DOHH2 (cell line): ENCODE measurements at regions not wholly inside any gene's neighbourhood (a gene's known extent, or its start where the extent isn't known, plus 50 kb on each side); places are given as distances from the start of the nearest gene placed in this dataset.

Experiments
- H3F3A ChIP-seq: fragments of 200-600 bp; sonication (generic), shearing (Covaris generic); 2 replicates; pipeline ENCODE4 v1.6.0; 2016; ENCODE audit warnings: antibody characterized with exemption, mild to moderate bottlenecking; ENCODE audit not compliant: control insufficient read depth, insufficient read depth
- H3K27ac ChIP-seq: fragments of 200-600 bp; sonication (generic); 2 replicates; pipeline ENCODE4 v1.5.1; 2014; ENCODE audit warnings: low read depth, mild to moderate bottlenecking, low read length, moderate library complexity
- H3K27me3 ChIP-seq: fragments of 200-600 bp; sonication (generic); 2 replicates; pipeline ENCODE4 v1.6.1; 2014; ENCODE audit warnings: mild to moderate bottlenecking, low read length, mixed read lengths; ENCODE audit not compliant: control insufficient read depth
- H3K36me3 ChIP-seq: fragments of 200-600 bp; sonication (generic); 2 replicates; pipeline ENCODE4 v1.6.1; 2014; ENCODE audit warnings: mild to moderate bottlenecking, low read length, moderate library complexity, mixed read lengths; ENCODE audit not compliant: control insufficient read depth
- H3K4me1 ChIP-seq: fragments of 200-600 bp; sonication (generic); 2 replicates; pipeline ENCODE4 v1.6.1; 2014; ENCODE audit warnings: mild to moderate bottlenecking, low read length, mixed read lengths; ENCODE audit not compliant: control insufficient read depth
- H3K4me2 ChIP-seq: fragments of 200-600 bp; sonication (generic); 2 replicates; pipeline ENCODE4 v1.6.0; 2014; ENCODE audit warnings: mild to moderate bottlenecking, low read length, moderate library complexity
- H3K4me3 ChIP-seq: fragments of 200-600 bp; sonication (generic); 2 replicates; pipeline ENCODE4 v1.5.1; 2014; ENCODE audit warnings: mild to moderate bottlenecking, low read length, mixed read lengths
- H3K79me2 ChIP-seq: fragments of 200-600 bp; sonication (generic); 2 replicates; pipeline ENCODE4 v1.6.1; 2014; ENCODE audit warnings: mild to moderate bottlenecking, low read length, mixed read lengths; ENCODE audit not compliant: control insufficient read depth
- H3K9me2 ChIP-seq: fragments of 200-600 bp; sonication (generic); replicated peaks from 2 replicates; pipeline ENCODE4 v1.6.1; 2014; ENCODE audit warnings: mild to moderate bottlenecking, low read length, mixed read lengths; ENCODE audit not compliant: control insufficient read depth
- H3K9me3 ChIP-seq: fragments of 200-600 bp; sonication (generic); 2 replicates; pipeline ENCODE4 v1.6.1; 2014; ENCODE audit warnings: antibody characterized with exemption, low read length, mixed read lengths; ENCODE audit not compliant: control insufficient read depth, insufficient read depth
- H4K20me1 ChIP-seq: fragments of 200-600 bp; sonication (generic); 2 replicates; pipeline ENCODE4 v1.6.0; 2014; ENCODE audit warnings: low read depth, mild to moderate bottlenecking, antibody characterized with exemption, low read length, moderate library complexity; ENCODE audit not compliant: control insufficient read depth, insufficient read depth
- EZH2phosphoT487 ChIP-seq: fragments of 200-600 bp; sonication (generic); IDR thresholded peaks from 2 replicates; pipeline ENCODE4 v1.6.1; 2017; ENCODE audit warnings: borderline replicate concordance, mild to moderate bottlenecking, antibody characterized with exemption, low read length, moderate library complexity, mixed read lengths
- TF ChIP-seq, protein P1 (sequence below): fragments of 200-600 bp; sonication (generic); IDR thresholded peaks from one replicate; pipeline ENCODE4 v1.5.1; 2014; ENCODE audit warnings: antibody characterized with exemption, mild to moderate bottlenecking, low read depth, low read length; ENCODE audit not compliant: poor library complexity, severe bottlenecking

DNA sequence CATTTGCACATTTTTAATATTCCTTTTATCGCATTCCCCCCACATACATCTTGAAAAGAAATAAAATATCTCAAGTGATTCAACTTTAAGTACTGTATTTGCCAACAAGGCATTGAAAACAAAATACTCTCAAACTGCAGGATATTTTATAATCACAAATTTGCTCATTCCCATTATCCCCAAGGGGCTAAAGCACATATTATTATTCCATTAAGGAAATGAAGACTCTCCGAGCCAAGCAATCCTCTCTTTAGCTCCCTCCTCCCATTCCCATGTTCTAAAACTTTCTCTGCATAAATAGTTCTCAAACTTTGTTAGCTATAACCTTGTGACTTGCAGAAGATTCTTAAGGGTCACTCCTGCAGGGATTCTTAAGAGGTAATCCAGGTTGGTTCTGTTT, 436.8 kb downstream of the KCNJ2 start:
- no peaks in the 10 kb centered on the region for H3K9me3 ChIP-seq
- no peak for TF ChIP-seq EZH2phosphoT487
- TF ChIP-seq, protein P1, sequence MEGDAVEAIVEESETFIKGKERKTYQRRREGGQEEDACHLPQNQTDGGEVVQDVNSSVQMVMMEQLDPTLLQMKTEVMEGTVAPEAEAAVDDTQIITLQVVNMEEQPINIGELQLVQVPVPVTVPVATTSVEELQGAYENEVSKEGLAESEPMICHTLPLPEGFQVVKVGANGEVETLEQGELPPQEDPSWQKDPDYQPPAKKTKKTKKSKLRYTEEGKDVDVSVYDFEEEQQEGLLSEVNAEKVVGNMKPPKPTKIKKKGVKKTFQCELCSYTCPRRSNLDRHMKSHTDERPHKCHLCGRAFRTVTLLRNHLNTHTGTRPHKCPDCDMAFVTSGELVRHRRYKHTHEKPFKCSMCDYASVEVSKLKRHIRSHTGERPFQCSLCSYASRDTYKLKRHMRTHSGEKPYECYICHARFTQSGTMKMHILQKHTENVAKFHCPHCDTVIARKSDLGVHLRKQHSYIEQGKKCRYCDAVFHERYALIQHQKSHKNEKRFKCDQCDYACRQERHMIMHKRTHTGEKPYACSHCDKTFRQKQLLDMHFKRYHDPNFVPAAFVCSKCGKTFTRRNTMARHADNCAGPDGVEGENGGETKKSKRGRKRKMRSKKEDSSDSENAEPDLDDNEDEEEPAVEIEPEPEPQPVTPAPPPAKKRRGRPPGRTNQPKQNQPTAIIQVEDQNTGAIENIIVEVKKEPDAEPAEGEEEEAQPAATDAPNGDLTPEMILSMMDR = no peak
- no peaks in the 10 kb centered on the region for H3K27me3 ChIP-seq
- no peaks in the 10 kb centered on the region for H3K79me2 ChIP-seq
- no peaks in the 10 kb centered on the region for H3K4me1 ChIP-seq
- H3F3A ChIP-seq = no peaks in the 10 kb centered on the region
- no peaks in the 10 kb centered on the region for H4K20me1 ChIP-seq
- no peaks in the 10 kb centered on the region for H3K36me3 ChIP-seq
- no peak overlapping the region for H3K27ac ChIP-seq
- no peaks in the 10 kb centered on the region for H3K9me2 ChIP-seq
- no peak overlapping the region for H3K4me3 ChIP-seq
- no peak overlapping the region for H3K4me2 ChIP-seq

DNA sequence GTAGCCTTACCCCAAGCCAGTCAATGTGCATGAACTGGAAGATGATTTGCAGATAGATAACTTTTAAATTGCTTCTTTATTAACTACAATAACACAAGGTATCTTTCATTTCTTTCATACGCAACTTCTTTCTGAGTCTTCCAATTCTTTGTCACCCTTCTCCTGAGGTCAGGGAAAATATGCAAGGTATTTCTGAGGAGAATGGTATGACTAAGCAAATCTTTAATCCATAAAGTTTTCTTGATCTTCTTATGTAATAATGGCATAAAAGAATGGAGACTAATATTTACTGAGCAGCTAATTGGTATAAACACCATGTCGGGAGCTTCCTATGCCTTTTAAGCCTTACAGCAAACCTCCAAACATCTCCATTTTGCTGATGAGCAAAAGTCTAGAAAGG, 438.9 kb downstream of the KCNJ2 start:
- TF ChIP-seq, protein P1 = no peak
- TF ChIP-seq EZH2phosphoT487 = no peak
- Histone ChIP-seq H3K36me3 (no peaks in the 10 kb centered on the region), H3K9me3 (no peaks in the 10 kb centered on the region), H3K79me2 (no peaks in the 10 kb centered on the region), H3K4me3 (no peak overlapping the region), H4K20me1 (no peaks in the 10 kb centered on the region), H3K4me1 (no peaks in the 10 kb centered on the region), H3K27ac (no peak overlapping the region), H3K27me3 (no peaks in the 10 kb centered on the region), H3K4me2 (no peak overlapping the region), H3K9me2 (no peaks in the 10 kb centered on the region), H3F3A (no peaks in the 10 kb centered on the region)

DNA sequence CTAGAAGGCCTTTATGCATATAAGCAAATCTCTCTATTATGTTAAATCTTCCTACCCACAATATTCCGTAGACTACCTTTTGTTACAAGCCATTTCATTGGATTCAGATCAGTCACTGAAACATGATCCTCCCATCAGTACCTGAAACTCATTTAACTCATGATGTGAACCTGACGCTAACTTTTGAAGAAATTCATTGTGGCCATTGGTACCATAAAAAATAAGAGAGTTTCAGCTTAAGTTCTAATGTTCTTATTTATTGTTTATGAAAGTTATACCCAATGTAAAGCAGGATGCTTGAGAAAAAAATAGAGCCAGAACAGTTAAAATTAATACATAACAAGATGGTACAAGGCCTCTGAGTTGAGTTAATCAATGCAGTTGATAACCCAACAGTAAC, 439.6 kb downstream of the KCNJ2 start:
- no peaks in the 10 kb centered on the region for H3F3A ChIP-seq
- no peaks in the 10 kb centered on the region for H3K9me3 ChIP-seq
- H3K9me2 ChIP-seq = no peaks in the 10 kb centered on the region
- no peaks in the 10 kb centered on the region for H4K20me1 ChIP-seq
- no peak overlapping the region for H3K4me2 ChIP-seq
- no peaks in the 10 kb centered on the region for H3K4me1 ChIP-seq
- H3K4me3 ChIP-seq = no peak overlapping the region
- no peaks in the 10 kb centered on the region for H3K27me3 ChIP-seq
- H3K27ac ChIP-seq = no peak overlapping the region
- TF ChIP-seq, protein P1 = no peak
- TF ChIP-seq EZH2phosphoT487 = no peak
- H3K79me2 ChIP-seq = no peaks in the 10 kb centered on the region
- no peaks in the 10 kb centered on the region for H3K36me3 ChIP-seq

DNA sequence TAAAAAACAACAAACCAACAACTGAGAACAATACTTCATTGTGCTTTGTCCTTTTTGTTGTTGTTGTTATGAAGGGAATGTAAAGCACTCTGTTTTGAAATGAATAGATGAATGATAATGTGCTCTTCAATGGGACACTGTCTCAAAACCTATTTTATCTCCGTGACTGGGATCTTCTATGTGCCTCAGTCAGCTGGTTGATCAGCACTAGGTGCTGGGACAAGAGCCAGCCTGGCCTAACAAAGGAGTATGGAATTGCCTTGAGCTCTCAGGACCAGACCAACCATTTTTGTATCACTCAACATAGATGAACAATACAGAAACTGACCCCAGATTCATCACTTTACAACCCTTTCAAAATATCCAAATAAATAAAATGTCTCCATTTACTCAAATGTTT, 440.2 kb downstream of the KCNJ2 start:
- no peaks in the 10 kb centered on the region for H3K27me3 ChIP-seq
- no peaks in the 10 kb centered on the region for H3K36me3 ChIP-seq
- H3K79me2 ChIP-seq = no peaks in the 10 kb centered on the region
- no peaks in the 10 kb centered on the region for H3F3A ChIP-seq
- H4K20me1 ChIP-seq = no peaks in the 10 kb centered on the region
- H3K27ac ChIP-seq = no peak overlapping the region
- H3K4me1 ChIP-seq = no peaks in the 10 kb centered on the region
- H3K4me3 ChIP-seq = no peak overlapping the region
- H3K9me3 ChIP-seq = no peaks in the 10 kb centered on the region
- no peaks in the 10 kb centered on the region for H3K9me2 ChIP-seq
- H3K4me2 ChIP-seq = no peak overlapping the region
- no peak for TF ChIP-seq EZH2phosphoT487
- TF ChIP-seq, protein P1 = no peak
